GOT3 (cell line): ENCODE measurements at regions not wholly inside any gene's neighbourhood (a gene's known extent, or its start where the extent isn't known, plus 50 kb on each side); places are given as distances from the start of the nearest gene placed in this dataset.
"Not testable (repeated sequence)": the region's sequence is repeated elsewhere in the genome, so short reads cannot be mapped to it uniquely, and the experiment has no call there.

ENCODE experiments used
- DNase-seq: peaks from one replicate; lab custom pipeline; 2025; ENCODE audit warnings: mixed read lengths; lab: John Stamatoyannopoulos, UW

DNA sequence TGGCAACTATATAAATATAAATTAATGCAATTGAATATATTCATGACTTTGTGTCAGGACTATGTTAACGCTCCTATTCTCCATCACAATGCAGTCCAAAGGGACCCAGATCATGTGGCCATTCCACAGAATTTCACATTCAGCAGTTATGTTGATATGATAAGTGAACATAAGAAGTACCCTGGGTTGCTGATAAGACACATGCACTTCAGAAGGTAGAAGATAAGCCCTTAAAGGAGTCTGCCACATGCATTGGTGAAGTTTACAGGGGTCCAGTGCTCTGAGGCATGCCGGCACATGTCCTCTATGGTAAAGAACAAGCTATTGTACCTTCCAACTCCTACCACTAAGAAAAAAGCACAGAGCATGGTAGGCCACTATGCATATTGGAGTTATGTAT lies 76.4 kb downstream of the PHAX start:
- DNase-seq = no peak

DNA sequence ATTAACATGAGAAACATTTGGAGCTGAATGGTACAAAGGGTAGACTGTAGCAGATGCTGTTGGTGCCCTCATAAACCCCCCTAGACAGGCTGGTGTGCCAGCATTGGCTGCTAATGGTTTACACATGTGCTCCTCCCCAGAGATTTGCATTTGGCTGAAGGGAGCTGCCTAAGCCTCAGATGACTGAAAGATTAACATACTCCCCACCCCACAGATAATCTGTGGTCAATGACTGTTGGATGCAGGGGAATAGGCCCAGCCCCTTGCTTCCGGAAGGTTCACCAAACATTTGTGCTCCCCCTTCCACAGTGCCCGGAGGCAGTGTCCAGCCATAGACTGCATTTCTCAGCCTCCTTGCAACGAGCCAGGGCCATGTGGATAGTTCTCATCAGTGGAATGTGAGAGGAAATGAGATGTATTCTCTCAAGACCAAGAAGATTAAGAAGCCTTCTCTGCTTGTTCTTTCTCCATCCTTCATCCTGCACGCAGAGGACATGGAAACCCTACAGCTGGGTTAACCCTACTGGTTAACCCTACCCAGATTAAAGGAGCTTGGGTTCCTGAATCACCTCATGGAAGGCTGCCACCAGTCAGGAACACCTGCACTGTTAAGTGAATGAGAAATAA lies 79.6 kb downstream of the PHAX start:
- DNase-seq = peak; percentile 27

DNA sequence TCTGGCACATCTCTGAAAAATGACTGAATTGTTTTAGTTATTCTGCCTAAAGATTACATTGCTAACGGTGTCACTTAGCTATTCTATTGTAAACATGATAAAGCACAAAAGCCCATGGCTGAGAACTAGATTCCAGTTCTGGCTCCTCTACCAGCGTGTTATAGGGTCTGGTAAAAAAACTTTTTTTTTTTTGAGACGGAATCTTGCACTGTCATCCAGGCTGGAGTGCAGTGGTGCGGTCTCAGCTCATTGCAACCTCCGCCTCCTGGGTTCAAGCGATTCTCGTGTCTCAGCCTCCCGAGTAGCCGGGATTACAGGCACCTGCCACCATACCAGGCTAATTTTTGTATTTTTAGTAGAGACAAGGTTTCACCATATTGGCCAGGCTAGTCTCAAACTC lies 80.6 kb downstream of the PHAX start:
- DNase-seq = not testable (repeated sequence)

DNA sequence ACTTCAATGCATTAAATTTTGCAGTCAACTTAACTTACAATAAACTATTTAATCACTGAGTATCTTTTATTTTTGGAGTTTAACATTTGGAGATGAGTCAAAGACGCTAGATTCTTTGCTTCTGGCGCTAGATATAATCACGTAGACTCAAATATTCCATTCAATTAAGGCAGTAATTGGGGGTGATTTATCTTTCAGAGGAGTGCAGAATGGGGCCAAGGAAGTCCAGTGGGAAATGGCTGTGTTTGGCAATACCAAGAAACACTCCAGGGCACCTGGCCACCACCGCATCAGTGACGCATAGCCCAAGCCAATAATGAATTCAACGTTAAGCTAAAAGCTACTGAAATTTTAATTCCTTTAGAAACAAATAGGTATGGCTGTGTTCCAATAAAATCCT lies 81.2 kb downstream of the PHAX start:
- DNase-seq = peak; percentile 48

DNA sequence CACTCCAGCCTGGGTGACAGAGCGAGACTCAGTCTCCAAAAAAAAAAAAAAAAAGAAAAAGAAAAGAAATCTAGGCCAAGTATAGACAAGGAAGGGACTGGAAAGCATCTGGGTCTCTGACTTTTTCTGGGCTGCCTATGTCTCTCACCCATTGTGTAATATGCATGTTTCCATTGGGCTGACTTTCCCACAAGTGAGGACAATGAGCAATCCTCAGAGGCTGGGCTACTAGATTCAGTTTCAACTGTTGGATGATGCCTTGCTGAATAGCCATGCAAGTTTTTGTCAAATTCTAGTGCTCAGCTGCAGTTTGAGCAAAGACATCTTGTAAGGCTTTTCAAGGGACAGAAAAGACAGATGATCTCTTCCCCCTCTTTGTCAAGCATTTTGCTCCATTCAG lies 82.1 kb downstream of the PHAX start:
- no peak for DNase-seq

DNA sequence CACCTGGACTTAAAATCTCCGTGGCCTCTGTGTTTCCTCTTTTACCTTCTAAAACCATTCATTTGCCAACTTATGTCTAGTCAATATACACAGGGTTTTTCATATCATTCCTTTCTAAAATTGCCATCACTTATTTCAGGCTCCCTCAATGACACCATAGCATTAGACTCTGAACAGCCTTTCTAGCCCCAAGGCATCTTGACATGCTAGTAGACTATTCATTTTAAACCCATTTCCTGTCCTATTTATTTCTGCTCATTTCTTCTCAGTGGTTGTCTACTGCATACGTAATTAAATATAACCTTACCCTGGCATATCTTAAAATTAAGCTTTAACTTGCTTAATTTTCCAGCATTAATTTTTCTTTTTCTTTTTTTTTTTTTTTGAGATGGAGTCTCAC lies 83.2 kb downstream of the PHAX start:
- DNase-seq = no peak

DNA sequence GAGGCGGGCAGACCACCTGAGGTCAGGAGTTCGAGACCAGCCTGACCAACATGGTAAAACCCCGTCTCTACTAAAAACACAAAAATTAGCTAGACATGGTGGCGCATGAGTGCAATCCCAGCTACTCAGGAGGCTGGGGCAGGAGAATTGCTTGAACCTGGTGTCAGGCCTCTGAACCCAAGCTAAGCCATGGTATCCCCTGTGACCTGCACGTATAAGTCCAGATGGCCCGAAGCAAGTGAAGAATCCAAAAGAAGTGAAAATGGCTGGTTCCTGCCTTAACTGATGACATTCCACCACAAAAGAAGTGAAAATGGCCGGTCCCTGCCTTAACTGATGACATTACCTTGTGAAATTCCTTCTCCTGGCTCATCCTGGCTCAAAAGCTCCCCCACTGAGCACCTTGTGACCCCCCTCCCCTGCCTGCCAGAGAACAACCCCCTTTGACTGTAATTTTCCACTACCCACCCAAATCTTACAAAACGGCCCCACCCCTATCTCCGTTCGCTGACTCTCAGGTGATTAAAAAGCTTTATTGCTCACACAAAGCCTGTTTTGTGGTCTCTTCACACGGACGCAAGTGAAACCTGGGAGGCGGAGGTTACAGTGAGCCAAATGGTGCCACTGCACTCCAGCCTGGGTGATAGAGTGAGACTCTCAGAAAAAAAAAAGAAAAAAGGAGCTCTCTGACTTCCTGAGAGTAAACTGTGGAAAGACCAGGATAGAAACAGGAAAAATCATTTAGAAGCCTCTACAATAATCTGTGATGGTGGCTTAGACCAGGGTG lies 84.1 kb downstream of the PHAX start:
- DNase-seq = not testable (repeated sequence)

DNA sequence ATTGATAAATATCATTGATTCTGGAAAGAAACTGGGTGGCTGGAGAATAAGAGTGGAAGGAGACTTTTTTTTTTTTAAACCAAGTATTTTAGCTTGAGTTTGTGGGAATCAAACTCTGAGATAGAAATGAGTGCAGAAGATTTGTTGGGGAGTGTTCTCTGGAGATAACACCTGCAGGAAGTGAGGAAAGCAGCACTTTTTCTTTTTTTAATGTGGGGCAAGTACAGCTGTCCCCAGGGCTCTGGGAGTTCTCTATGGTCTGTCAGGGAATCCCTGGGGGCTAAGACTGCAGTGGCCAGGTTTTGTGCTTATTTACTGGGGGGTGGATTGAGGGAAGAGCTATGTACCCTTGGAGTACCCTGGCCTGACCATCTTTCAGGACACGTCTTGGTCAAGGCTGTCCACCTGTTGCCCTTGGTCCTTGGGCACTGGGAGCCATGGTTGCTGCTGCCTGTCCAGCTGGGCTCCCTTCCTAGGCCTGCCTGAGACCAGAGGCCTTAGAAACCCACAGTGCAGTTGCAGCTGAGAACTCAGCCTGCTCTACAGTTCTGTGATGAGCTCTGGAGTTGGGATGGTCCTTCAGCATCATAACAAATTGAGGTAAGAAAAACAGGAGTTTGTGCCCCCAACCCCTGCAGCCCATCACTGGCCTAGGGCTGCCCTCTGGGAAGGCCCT lies 85.8 kb downstream of the PHAX start:
- DNase-seq = no peak

DNA sequence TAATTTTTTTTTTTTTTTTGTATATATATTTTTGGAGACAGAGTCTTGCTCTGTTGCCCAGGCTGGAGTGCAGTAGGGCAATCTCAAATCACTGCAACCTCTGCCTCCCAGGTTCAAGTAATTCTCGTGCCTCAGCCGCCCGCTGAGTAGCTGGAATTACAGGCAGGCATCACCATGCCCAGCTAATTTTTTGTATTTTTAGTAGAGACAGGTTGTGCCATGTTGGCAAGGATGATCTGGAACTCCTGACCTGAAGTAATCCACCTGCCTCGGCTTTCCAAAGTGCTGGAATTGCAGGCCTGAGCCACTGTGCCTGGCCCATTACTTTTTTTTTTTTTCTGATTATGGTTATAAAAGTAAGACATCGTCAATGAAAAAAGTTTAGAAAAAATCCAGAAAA lies 84.0 kb upstream of the LMNB1 start:
- DNase-seq = no peak

DNA sequence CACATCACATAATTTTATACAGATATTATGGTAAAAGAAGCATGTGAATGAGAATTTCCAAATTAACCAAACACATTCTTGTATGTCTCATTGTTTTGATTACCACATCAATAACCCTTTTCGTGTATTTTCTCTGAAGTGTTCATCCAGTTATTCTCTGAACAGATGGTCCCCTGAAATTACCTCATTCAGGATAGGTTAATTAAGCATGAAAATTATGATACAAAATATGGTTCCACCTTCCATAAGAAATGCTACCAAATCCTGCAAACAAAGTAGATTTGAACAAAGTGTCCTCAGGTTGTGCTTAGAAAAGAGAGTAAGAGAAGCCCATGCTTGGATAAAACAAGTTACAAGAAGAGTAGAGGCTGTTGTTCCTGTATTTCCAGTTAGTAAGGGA lies 83.1 kb upstream of the LMNB1 start:
- DNase-seq = no peak

DNA sequence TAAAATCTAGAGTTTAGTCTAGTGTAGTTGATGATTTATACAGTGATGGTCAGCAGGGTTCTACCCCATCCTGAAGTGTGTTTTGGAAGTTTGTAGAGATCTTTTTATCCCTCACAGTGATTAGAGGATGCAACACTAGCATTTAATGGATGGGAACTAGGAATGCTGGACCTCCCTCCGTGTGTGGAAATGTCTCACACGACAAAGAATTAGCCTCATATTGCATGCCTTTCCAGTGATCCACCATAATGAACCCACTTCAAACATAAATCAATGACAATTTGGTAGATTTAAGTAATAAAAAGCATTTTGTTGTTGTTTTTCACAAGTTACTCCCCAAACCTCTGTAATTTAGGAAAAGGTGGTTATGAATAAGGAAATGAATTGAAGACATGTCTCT lies 82.5 kb upstream of the LMNB1 start:
- no peak for DNase-seq

DNA sequence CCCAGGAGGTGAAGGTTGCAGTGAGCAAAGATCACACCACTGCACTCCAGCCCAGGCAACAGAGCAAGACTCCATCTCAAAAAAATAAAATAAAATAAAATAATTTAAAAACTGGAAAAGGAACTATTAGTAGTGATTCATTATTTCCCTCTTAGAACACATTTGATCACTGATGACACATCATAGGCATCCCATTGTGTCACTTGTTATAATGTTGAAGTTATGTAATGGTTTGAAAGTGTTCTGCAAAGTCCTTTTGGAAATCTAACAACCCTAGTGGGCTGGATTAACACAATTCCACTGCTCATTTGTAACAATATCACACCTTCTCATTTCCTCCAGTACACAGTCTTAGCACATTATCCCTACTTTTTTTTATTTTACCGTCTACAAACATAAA lies 81.8 kb upstream of the LMNB1 start:
- no peak for DNase-seq

DNA sequence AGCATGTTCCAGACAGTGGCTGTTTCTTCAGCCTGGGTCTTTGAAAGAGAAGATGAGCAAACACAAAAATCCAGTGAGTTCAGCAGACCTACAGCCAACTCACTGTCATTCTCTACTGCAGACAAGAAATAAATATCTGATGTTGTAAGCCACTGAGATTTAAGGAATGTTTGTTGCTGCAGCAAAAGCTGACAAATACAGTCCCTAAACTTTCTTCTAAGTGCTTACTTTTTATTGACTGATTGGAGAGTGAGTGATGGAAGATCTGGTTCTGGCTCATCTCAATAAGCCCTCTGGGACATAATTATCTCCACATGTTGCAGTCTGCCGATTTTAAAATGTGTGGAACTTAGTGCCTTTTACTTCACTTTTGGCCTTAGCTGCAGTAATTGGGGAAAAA lies 69.9 kb upstream of the LMNB1 start:
- no peak for DNase-seq

DNA sequence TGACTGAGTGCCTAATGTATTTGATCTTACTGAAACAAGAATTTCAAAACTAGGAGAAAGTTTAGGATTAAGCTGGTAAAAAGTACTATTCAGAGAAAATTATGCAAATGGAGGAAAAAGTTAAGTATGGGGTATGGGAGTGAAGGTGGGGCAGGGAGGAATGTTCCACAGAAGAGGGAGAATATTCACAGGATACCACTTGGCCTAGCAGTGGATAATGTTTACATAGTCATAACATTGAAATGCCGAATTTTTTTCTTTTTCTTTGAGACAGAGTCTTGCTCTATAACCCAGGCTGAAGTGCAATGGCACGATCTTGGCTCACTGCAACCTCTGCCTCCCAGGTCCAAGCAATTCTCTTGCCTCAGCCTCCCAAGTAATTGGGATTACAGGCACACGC lies 61.2 kb upstream of the LMNB1 start:
- no peak for DNase-seq

DNA sequence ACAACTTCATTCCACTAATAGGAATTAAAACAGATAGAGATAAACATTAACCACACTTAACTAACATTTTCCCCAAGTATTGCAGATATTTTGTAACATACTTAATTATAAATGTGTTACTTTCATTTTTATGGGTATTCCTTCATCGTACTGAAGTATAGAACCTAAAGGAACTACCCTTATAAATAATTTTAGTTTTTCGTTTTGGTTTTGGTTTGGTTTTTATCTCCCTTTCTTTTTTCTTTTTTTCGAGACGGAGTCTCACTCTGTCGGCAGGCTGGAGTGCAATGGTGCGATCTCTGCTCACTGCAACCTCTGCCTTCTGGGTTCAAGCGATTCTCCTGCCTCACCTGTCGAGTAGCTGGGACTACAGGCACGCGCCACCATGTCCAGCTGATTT lies 60.1 kb upstream of the LMNB1 start:
- DNase-seq = no peak

DNA sequence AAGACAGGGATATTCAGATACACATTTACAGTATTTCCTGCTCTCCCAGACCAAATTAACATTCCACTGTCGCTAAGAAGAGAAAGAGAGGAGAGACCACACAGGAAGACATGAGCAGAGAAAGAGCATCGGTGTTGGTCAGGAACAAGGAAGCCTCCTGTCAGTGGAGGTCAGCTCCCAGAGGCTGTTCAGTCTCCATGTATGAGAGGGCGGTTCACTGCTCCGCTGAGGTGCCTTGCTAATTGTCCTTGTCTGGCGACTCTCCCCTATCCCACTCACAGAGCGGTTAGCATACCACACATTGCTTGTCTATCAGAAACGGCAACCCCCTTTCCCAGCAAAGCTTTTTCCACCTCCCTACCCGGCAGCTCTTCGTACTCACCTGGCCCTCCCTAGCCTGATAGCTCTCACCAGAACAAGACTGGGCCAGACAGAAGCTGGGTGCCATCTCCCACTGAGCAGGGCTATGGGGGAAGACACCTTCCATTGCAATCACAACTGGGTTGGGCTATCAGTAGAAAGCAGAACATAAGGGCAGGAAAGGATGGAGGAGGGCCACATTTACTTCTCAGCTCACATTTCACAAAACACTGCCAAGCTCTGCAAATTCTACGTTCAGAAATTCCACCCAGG lies 58.6 kb upstream of the LMNB1 start:
- no peak for DNase-seq

DNA sequence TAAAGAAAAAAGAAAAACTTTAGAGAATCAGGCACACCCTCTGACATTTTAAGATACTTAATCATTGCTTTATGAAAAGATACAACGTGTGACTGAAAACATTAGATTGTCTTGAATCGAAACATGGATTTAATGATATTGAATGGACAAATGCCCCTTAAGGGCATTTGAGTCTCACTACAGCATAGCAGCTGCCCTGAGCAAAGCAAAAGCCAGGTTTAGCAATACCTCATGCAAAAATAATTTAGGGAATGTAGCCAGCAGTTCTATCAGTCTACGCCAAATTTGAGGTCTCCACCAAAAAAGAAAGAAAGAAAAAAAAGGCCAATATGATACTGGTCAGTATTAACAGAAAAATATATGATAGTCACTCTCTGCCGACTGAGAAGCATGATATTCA lies 56.6 kb upstream of the LMNB1 start:
- no peak for DNase-seq

DNA sequence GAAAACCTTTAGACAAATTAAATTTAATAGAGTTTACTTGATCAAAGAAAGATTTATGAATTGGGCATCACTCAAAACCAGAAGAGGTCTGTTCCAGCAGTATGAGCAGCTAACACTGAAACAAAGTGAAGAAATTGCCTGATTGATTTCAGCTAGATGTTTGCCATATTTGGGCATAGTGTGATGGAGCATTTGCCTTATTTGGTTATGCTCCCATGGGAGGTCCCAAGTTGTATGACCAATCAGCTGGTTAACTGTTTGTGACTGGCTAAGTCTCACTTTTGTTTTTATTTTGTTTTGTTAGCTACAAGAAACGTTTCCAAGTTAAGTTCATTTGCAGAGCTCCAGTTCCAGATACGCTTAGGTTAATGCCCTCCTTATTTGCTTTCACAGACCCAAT lies 53.3 kb upstream of the LMNB1 start:
- DNase-seq = no peak
